ENCODE measurements at regions not wholly inside any gene's neighbourhood (a gene's known extent, or its start where the extent isn't known, plus 50 kb on each side); places are given as distances from the start of the nearest gene placed in this dataset.
"Not testable (repeated sequence)": the region's sequence is repeated elsewhere in the genome, so short reads cannot be mapped to it uniquely, and the experiment has no call there.

DNA sequence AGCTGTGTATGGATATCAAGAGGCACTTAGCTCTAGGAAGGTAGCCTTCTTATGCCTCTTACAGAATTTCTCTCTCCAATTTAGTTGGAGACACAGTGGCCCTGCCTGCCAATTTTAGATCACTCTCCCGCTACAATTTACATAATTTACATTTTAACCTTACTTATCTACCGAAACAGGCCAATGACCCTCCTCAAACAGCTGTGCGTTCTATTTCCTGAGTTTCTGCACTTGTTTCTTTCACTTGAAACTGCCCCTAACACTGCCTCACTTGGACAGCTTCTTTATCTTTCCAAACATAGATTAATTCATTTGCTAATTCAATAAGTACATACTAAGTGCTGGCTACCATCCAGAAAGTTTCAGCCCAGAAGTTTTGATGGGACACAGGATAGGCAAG is 52.9 kb upstream of the HDDC2 start:
- no peak for DNase-seq

- DNase-seq: no peak
These were observed 55.1 kb upstream of the HDDC2 start for GRCh38 chr6:125356884-125357283.

DNA sequence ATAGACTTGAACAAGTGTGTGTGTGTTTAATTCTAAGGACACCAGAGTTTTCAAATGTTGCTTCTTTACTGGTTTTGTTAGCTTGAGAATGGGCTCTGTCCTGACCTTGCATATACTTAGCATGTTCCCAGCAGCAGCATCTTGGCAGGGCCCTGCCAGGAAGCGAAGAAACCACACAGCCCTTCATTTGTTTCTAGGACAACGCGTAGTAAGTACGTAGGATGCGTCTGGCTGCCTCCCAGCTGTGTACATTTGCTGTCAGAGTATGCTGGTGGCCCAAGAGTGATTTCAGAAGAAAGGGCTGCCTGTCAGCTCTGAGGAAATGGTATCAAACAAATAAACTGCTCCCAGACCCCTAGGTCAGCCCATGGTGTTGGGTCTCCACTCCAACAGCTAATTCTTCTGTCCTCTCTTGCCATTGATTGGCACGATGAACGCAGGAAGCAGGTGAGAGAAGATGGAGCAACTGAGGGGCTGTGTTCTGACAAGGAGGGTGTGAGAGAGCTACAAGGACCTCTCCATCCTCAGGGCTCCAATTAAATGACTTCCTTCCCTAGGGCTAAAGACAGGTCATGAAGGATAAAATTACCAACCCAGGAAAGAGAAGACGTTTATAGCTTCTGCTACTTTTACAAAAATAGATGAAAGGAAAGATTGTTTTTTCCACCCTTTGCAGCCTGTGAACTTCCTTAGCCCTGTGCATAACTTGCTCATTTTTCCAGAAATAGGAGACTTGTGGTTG is 55.9 kb upstream of the HDDC2 start:
- DNase-seq: peak; percentile 47

GRCh38 chr6:125358898-125359297 is 57.1 kb upstream of the HDDC2 start:
- DNase-seq: no peak

DNA sequence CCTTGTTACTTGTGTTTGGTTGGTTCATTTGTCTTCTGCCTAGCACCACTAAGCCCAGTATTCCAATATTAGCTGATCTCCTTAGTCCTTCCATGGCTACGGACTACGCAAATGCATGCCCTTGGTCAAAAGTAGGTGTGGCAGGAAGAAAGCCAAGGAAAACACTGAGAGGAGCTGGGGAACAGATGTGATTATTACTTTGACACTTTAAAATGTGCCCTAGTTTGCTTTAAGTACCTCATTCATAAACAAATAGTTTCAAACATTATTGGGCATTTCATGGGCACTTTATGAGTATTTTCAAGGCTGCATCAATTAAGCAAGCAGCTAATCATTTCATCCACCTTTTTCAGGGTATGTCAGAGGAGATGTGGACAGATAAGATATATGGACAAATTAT is 60.1 kb upstream of the HDDC2 start:
- DNase-seq: no peak

DNA sequence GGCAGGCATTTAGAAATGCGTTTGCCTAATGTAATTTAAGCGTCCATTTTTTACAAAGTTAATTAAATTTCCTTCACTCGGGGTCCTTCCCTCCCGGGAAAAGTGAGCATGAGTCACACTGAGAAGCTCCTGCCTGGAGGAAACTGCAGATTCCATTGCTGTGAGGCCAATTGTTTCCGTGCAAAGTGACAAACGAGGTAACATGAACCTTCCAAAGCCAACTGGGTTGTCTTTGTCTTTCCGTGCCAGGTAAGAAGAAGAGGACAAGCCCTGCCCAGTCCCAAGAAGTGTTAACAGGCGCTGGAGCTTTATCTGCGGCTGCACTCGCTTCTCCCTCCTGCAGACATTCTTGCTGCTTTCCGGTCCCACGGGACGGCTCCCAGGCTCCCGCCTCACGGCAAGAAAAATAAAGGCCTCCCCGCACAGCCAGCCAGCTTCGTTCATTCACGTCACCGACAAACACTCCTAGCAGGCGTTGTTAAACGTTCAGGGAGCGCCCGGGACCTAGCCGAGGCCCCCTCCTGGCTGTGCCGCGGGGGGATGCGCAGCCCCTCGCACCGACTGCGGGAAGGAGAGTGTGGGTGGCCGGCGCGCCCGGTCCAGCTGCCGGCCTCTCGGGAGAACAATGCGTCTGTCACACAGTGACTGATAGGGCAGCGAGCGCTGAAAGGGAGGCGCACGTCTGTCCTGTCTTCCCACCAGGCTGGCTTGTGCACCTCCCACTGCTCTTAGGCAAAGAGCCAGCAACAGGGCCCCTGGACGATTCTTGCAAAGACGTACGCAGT is 61.5 kb upstream of the HDDC2 start:
- DNase-seq: peak; percentile 77

GRCh38 chr6:125363824-125364165 is 62.0 kb upstream of the HDDC2 start:
- no peak for DNase-seq

- no peak for DNase-seq
These were observed 63.5 kb upstream of the HDDC2 start for GRCh38 chr6:125365230-125365629.

- peak; percentile 35 for DNase-seq
These were observed 65.4 kb upstream of the HDDC2 start for GRCh38 chr6:125367036-125367782.

- DNase-seq: no peak
These were observed 68.6 kb upstream of the HDDC2 start for GRCh38 chr6:125370343-125370742.

DNA sequence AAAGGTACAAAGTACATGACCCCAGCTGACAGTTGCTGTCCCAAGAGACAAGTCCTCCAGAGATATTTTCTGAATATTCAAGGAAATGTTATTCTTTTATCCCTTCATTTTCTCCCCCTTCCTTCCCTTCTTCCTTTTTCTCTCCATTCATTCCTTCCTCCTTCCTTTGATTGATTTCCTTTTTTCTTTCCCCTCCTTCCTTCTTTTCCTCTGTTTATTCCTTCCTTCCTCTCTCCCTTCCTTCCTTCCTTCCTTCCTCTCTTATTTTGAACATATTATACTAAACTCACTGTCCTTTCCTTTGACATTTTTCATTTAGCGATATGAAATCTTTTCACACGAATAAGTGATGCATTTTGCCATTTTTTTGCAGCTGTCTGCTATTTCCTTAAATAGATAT is 73.2 kb upstream of the HDDC2 start:
- DNase-seq: no peak

DNA sequence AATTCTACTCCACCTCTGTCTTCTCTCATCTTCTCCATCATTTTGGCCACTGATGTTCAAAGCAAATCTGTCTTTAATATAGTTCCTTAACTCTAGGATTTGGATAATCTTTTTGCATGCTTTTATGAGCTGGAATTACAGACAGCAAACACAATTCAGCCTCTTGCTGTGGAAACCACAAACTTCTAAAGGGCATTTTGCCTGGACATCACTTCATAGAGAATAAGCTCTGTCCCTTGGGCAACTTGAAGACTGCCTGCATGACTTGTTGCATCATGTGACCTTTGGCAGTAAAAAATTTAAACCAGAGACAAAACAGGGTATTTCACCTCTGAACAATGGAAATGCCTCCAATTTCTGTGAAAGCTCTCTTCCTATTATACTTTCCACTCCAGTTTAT is 74.1 kb upstream of the HDDC2 start:
- no peak for DNase-seq

DNA sequence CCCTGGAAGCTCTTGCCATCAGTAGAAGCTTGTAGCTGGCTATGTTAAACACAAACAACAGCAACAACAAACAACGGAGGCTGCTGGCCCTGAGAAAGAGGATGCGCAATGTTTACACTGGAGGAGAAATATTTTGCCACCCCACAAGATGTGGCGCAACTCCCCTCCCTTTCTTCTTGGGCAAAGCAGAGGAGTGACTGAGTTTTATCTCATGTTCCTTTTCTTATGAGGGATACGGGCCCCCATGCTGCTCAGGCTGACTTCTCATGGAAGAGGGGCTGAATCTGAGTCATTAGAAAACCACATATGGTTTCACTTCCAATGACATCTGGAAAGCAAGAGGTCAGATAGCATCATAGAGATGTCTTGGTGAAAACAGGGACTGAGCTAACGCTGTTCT is 75.9 kb upstream of the HDDC2 start:
- DNase-seq: peak; percentile 88

DNA sequence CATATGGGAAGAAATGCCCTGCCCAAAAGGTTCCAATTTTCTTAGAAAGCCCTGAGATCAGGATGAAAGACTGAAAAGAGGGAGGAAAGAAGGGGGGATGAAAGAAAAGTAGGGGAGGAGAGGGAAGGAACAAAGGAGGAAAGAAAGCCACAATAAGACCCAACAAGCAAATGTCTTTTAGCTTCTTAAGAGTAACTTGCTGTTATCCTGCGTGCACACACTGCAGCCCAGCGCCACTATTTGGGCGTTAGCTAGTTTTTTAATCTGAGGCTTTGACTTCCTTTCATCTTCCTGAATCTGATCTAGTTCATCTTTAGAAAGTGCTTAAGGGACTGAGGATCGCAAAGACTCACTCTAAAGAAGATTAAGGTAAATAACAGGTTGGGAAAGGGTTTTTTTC is 77.4 kb upstream of the HDDC2 start:
- no peak for DNase-seq

DNA sequence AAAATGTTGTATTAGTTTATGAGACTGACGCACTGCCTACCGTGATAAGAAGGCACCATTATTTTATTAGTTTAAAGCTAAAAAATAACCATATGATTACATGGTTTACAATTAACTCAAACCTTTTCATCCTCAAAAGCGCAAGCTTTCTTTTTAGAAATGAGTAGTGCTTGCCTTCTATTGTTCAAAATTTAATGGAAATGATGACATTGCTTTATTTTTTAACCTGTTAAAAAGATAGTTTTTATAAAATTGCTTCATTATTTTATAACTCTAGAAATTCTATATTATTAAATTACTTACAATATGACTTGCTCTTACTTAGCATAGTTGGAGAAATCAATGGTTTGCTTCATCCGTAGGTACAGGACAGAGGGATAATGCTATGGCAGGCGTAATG is 78.7 kb upstream of the HDDC2 start:
- DNase-seq: no peak

DNA sequence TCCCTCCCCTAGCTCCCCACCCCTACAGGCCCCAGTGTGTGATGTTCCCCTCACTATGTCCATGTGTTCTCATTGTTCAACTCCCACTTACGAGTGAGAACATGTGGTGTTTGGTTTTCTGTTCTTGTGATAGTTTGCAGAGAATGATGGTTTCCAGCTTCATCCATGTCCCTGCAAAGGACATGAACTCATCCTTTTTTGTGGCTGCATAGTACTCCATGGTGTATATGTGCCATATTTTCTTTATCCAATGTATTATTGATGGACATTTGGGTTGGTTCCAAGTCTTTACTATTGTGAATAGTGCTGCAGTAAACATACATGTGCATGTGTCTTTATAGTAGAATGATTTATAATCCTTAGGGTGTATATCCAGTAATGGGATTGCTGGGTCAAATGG is 84.6 kb upstream of the HDDC2 start:
- not testable (repeated sequence) for DNase-seq

DNA sequence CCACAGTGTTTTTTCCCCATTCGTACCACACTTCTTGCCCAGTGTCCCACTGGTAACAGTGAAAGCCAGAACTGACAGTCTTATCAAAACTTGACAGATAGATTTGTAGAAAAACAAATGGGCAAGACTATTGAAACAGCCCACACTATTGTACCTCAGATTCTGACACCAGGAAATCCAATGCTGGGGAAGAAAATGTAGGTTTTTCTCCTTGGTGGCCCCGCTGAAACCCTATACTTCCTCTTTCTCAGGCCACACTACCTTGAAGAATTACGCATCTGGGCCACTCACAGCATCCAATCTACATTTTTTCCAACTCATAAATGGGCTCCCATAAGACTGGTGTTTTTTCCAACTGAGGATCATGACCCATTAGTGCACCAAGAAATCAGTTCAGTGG is 90.9 kb upstream of the HDDC2 start:
- DNase-seq: no peak

GRCh38 chr6:125393449-125393858 is 91.7 kb upstream of the HDDC2 start:
- peak; percentile 21 for DNase-seq

GRCh38 chr6:125406741-125407140 is 105.0 kb upstream of the HDDC2 start:
- DNase-seq: no peak

- no peak for DNase-seq
These were observed 112.7 kb upstream of the HDDC2 start for GRCh38 chr6:125414507-125414906.

GRCh38 chr6:125415913-125416312 is 114.1 kb upstream of the HDDC2 start:
- DNase-seq: peak; percentile 21

DNA sequence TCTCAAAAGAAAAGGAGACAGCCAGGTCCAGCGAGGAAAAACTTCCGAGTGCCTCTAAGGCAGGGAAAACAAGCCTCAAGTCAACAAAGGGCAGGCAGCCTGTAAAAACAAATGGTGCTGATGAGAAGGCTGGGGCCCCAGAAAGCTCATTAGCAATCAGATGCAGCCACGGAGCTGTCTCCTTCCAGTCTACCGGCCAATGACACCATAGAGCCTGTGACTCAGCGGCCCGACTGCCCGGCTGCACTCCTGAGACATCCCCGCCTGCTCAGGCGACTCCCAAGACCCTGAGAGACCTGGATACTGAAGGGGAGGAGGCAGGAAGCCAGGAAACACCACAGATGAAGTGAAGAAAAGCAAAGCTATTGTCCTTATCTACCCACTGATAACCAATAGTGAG is 120.1 kb upstream of the HDDC2 start:
- DNase-seq: peak; percentile 38

- DNase-seq: no peak
These were observed 121.3 kb upstream of the HDDC2 start for GRCh38 chr6:125423047-125423446.

DNA sequence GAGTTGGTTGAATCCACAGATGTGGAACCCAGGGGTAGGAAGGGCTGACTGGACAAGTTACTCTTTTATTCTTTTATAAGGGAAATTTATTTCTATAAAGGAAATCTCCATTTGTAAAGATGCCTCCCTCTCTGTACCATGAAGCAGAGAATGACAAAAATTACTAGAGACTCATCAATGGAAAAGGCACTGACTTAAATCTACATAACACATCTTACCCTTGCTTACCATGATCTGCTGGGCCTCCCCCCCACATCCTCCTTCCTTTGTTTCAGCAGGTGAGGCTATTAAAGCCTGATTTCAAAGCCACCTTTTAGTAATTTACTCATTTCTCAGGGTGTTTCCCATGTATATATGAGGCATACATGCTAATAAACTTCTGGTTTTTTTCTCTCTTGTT is 130.2 kb upstream of the HDDC2 start:
- no peak for DNase-seq
